NCI-H510A treated with DMSO at 0.1 percent for 48 hours (cell line): ENCODE measurements at regions not wholly inside any gene's neighbourhood (a gene's known extent, or its start where the extent isn't known, plus 50 kb on each side); places are given as distances from the start of the nearest gene placed in this dataset.

Experiments used
- DNase-seq: peaks from one replicate; lab custom pipeline; 2025; lab: John Stamatoyannopoulos, UW

DNA sequence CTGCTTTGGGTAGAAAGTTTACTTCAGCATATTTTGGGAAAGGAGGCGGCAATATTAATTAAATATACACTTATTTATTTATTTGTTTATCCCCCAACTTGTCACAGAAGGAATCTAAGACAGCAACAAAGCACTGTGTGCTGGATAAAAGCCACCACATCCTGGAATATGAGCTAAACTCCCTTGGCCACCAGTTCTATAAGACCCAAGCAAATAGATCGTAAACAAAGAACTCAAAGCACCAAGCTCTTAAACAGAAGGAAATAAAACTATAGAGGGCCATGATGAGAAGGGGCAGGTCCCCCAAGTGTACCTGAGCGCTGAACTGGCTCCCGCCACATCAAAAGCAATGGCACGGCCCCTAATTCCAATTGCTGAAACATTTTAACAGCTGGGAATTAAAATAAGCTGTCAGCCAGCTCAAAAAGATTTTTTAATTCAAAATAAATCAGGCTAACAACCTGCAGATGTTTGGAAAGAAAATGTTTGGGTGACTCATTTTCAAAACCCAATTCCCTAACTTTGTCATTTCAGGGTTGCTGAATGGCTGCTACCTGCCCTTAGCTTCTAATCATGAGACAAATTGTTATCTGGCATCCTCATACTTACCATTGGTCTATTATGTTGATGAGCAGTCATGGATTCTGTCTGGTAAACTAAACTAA is 127.1 kb downstream of the SLC30A10 start:
- no peak for DNase-seq

DNA sequence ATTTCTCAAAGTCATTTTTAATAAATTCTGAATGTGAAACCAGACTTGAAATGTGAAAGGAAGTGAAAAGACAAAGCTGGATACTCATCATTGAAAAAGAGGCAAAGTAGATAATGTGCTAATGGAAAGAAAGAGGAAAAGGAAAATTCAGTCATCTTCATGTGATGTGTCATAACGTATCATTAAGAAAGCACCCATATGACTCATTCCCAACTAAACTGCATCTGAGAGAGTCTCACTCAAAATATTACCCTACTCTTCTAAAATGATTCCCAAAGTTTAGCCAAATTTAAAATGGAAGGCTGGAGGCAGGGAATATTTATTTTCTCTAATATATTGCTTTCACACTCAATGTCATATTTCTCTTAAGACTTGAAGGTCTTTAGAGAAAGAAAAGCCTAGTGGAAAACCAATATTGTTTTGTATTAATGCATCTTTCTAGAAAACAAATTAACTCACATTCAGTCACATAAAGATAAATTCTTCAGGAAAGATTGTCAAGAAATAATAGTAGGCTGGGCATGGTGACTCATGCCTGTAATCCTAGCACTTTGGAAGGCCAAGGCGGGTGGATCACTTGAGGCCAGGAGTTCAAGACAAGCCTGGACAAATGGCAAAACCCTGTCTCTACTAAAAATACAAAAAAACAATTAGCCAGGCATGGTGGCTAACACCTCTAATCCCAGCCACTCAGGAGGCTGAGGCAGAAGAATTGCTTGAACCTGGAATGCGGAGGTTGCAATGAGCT is 129.9 kb downstream of the SLC30A10 start:
- no peak for DNase-seq

DNA sequence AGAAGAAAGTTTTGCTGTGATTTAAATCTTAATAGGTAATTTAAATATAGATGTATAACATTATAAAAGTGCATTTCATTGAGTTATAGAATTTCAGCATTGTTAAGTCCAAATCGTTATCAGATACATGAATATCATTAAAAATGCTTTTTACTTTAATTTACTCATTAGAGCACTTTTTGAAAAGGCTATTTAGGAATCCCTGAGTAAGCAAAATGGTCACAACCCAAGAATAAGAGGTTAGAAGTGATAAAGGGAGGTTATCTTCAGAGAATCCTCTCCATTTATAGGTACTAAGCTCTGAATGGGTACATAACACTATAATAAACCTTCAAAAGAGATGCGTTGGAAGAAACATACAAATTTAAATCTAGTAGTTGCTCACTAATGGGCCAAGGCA is 130.7 kb downstream of the SLC30A10 start:
- no peak for DNase-seq

DNA sequence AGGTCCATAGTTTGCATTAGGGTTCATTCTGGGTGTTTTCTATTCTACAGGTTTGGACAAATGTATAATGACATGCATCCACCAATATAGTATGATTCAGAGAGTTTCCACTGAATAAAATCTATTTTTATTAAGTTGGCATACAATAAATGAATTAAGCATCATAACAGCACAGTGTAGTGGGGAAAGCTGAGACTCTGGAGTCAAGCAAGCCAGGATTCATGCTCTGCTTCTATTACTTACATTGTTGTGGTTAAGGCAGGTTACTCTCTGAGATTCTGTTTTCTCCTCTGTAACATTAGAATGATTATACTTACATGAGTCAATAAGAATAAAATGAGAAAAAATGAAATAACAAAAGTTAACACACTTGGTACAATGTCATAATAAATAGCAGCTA is 131.3 kb downstream of the SLC30A10 start:
- DNase-seq: no peak

DNA sequence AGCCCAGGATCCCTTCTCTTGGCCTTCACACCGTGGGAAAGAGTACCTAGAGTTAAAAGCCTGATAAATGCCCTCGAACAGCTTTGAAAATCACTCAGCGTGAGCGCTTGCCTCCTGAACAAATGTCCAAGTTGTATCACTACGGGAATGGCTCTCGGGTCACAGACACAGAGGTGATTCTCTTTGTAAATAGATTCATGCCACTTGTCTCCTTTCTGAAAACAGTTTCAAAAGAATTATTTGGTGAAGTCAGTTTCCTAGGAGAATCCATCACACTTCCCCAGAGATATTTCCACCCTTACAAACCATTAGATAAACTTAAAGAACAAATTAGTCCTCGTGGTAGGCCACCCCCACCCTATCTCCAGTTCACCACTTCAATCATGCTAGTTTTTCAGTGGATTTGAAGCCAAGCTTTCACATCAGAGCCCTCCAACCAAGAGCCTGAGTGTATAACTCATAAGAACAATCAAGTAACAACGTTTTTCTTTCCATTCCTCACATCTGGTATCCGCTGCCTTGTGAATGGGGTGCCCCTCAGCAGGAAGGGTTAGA is 132.9 kb downstream of the SLC30A10 start:
- DNase-seq: no peak

DNA sequence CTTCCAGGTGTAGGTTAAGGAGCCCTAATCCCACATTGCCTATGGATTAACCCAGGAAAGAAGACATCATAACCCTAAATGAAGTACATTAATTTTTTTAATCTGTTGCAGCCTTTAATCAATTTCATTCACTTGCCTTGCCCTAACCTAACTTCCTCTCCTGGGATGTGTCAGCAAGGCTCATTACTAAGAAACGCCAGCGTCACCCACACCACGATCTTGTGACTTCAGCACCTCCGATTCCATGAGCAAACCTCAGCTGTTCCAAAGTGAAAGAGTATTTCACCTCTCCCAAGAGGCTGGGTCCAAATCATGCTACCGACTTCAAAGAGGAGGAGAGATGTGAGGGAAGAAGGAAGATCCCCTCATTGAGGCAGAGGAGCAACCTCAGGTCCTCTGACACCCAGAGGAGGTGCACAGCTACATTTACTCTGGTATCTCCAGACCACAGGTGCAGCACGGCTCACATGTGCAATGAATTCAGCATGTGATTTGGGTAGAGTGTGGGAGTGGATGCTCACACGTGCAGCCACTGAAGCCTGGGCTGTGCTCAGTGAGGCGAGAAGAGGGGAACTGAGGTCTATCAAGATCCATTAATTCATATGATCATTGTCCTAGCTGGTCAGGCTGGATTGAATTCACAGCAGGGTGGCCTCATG is 134.1 kb downstream of the SLC30A10 start:
- no peak for DNase-seq

DNA sequence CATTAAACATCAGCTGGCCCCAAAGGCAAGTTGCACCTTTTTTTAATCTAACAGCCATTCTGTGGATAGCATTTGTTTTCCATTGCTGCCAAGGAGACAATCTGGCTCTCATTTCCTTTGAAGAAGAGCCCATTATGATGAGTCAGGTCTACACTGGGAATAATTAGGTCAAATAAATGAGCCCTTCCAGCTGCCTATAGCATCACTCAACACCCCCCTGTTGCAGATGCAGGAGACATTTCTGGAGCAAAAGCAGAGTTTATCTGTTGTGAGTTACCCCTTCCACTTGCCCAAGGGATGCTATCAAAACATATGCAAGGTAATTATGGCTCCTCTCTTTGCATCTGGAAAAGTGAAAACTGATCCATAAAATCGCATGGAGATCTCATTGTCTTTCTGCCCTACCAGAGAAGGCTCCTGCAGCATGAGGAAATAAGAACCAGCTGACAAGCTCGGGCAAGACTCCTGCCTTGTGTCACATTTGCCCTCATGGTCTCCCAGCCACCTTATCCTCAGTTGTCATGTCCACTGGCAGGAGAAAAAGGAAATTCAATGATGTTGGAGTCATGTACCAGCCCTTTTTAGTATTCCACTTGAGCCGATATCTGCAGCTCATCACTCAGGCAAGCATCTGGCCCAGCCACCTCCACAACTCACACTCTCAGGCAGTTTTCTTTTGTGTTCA is 135.9 kb downstream of the SLC30A10 start:
- no peak for DNase-seq

DNA sequence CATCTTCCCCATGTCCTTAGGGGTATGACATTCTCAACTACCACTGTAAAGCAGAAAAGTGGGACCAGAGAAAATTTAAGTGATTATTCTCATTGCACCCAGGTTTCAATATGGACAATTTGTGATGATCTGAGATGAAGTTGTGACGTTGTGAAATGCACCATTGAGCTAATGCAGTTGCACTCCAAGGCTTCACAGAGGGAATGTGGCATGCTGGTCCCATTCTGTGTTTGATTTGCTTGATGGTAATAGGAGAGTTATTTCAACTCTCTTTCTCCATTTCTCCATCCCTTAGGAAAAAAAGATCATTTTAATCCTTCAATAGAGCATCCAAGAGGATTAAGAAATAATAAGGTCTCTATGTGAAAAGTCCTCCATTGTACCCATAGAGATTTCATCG is 136.6 kb downstream of the SLC30A10 start:
- DNase-seq: no peak

DNA sequence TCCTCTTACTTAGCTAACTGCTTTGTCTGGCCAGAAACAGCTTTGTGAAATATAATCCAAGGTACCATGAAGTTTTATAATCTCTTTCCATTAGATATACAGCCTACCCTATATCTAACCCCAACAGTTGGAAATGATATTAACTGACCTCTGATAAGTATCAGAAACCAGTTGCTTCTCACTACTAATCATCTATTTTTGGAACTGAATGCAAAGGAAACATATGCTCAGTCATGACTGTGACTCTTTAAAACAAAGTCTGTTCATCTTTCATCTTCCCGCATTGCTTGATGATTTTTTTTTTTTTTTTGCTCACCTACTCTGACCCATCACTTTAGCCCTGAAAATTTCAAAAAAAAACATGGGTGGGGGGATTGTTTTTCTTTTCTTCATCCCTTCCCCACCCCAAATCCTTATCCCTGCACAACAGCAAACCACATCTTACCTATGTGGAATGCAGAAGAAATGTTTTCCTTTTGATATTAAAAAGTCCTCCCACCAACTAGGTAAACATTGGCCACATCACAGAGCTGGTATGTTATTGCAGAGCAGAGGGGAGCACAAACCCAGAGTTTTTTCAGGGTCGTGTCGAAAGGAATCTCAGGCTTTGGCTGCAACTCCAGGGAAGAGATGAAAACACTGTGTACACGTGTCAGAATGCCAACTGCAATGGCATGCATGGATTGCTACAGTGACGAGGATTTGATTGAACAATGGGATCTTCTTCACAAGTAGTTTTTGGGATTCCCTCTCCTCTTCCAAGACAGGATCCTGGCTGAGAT is 137.3 kb downstream of the SLC30A10 start:
- DNase-seq: no peak

DNA sequence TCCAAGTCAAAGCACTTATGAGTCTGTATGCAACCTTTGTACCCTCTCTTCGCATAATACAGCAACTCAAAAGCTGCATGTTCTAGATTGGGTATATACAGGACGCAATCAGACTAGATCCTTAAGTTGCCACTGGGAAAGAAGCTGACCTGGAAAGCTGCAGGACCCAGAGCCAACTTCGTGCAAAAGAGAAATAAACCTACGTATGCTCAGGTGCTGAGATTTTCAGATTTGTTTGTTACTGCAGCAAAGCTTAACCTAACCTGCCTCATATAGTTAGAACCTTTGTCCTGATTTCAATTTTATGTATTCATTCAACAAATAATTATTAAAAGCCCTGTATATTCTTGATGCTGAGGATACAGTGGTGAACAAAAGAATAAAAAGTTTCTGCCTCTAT is 139.7 kb downstream of the SLC30A10 start:
- no peak for DNase-seq

DNA sequence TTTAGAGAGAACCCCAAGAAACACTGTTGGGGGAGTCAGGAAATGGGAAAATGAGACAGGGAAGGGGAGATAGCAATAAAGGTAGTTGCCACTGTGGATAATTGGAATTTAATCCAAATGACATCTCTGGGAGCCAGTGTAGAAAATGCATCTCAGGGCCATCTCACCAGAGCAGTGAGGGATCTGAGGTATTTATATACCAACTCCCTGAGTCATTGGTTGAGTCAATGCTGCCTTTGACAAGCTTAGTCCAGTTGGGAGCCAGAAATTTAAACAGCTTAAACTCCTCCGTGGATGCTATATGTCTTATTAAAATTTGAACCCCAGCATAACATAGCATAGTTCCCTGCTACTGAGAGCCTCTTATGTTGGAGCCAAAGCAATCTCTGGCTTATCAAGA is 140.3 kb downstream of the SLC30A10 start:
- DNase-seq: no peak

DNA sequence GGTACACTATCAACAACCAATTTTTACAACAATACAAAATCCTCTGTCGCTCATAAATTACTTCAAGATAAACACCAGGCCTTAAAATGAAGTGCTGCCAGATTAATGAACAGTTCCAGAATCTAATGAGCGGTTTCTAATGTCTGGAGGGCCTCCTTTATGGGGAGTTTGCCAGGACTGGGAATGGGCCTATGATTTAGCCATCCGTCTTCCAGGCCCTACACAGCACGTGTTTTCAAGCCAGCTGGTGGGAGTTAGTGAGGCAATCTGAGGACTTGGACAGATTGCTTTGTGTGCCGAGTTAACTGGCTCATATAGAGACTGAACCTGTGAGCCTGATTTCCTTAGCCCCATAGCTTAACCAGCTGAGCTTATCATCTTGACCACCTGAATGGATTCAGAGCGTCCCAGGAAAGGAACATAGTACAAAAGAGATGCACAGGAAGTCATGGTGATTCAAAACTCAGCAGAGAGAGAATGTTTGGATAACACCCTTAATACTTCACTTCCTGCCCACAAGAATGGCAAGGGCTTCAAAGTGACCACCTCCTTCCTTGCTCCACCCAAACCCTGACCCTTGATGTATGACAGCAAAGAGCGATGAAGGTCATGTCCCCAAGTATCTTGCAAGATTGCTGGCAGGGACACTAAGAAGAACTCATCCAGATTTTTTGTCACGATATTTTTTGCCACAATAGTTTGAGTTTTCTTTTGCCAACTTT is 143.5 kb downstream of the SLC30A10 start:
- DNase-seq: no peak

DNA sequence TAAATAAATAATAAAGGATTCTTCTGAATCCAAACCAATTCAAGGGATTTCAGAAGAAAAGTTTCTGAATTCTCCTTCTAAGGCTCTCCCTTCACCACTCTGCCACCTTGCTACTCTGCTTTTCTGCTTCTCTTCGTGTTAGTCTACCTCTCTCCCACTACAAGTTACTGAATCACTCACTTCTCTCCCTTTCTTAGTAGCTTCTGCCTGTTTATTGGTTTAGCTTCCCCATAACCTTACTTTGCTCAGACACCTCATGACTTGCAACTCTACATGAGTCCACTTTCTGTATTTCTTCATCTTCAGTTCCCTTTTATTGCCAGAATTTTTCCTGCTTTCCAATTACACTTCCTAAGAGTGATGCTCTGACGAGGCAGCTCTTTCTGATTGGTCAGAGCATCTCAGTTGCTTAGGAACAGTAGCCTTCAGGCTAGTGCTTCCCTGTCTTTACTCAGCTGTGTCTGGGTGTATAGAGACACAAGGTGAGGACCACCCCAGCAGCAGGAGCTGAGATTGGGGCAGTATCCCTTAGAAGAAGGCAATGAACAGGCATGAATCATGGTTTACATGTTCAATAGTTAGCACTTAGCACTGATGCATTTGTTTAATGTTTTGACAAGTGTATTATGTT is 144.6 kb downstream of the SLC30A10 start:
- no peak for DNase-seq

DNA sequence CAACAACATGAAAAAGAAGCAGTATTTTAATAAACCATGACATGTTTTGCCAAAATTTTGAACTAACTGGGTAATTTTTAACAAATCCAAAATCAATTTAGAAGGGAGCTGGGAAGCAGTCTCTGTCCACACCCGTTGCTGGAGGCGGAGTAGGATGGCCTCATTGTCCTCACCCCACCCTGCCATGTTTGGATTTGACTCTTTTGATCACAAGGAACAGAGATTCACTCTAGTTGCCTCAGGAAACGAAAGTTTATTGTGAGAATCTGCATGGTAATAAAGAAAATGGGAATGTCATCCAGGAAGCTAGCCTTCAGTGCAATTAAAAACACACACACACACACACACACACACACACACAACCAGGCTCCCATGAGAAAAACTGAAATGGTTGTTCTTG is 145.4 kb downstream of the SLC30A10 start:
- DNase-seq: no peak

DNA sequence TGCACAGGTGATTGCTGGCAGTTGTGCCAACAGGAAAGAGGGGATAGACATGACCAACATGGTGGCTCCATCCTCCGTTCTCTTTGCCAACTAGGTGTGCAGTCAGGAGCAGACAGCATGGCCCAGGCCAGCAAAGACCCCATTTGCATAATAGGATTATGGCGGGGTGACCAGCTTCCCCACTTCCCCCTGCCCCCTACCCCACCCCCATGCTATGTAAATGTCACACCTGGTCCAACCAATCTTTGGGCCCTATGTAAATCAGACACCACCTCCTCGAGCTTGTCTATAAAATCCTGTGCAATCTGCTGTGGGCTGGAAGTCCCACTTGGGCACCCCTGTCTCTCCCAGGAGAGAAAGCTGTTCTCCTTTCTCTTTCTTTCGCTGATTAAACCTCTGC is 146.0 kb downstream of the SLC30A10 start:
- DNase-seq: no peak

DNA sequence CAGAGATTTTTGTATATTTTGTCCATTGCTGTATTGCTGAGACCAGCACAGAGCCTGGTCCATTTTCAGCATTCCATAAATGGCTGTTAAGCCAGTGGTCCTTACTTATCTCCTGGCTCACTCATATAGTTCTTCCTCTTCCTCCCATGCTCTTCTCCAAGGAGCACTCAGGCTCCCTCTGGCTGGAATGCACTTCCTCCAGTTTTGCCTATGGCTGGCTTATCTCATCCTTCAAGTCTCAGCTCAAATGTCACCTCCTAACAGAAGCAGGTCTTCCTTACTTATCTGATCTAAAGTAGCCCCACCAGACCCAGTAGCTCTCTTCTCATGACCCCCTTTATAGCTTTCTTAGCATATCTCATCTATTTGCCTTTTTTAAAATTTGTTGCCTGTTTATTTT is 146.9 kb downstream of the SLC30A10 start:
- no peak for DNase-seq

DNA sequence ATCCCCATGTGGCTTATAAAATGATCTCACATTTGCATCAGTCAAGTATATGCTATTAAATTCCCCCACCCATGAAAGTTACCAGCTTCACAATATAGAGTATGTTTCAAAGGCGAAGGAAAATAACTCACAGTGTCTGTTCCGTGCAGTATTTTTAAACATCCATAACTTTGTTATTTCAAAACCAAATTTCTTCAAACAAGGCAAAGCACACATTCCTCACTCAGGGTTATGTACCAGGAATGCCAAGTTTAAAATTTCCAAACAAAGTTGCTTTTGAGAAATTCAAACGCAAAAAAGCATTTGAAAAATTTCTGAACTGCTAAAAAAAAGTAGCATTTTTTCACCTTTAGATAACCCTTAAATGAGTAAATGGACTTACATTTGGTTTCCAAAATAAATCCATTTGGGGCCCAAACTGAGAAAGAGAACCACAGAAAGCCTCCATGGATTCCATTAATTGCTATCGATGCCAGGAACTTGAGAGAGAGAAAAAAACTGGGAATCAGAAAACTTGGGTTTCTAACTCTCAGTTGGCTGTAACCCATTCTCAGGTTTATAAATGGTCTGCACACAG is 149.5 kb downstream of the SLC30A10 start:
- no peak for DNase-seq

DNA sequence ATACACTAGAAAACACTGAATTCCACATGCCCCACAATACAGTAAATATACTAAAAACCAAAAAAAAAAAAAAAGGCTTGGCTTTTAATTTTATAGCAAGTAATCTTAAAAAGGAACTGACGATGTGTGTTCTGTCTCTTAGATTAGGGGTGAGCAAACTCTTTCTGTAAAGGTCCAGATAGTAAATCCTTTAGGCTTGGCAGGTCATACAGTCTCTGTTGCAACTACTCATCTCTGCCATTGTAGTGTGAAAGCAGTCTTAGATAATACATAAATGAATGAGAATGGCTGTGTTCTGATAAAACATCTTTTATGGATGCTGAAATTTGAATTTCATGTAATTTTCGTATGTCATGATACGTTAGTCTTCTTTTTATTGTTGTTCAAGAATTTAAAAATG is 150.2 kb downstream of the SLC30A10 start:
- no peak for DNase-seq

DNA sequence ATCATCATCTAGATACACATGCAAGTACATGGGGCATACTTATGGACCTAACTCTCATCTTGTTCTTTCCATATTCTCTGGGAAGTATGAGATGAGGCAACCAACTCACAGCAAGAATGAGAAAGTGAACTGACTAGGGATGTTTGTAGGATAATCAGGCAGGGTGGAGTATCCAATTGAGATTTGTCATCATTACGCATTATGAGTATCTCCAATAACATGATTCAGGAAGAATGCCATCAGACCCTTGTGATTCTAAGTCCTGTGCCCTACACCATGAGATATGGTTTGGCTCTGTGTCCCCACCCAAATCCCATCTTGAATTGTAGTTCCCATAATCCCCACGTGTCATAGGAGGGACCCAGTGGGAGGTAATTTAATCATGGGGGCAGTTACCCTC is 154.0 kb downstream of the SLC30A10 start:
- no peak for DNase-seq

DNA sequence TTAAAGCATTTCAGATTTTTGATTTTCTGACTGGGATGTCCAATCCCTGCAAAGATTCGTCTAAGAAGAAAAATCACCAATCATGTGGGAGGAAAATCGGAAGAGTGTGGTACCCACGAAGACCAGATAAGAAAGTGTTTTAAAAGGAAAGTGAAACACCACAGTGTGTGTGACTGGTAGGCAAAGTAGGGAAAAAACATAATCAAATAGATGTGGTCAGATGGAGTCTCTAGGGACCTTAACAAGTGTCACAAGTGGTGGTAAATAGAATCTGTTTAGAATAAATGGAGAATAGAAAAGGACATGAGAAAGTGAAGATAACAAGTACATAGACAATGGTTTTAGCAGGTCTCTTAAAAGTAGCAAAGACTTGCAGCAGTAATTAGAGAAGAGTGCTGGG is 154.6 kb downstream of the SLC30A10 start:
- no peak for DNase-seq
